K562 (cell line): ENCODE measurements at regions not wholly inside any gene's neighbourhood (a gene's known extent, or its start where the extent isn't known, plus 50 kb on each side); places are given as distances from the start of the nearest gene placed in this dataset.

ENCODE experiments used
- CLOCK ChIP-seq: fragments of 250-450 bp; sonication (Bioruptor Pico); IDR thresholded peaks from 2 replicates; pipeline ENCODE4 v1.4.0; 2020; ENCODE audit warnings: mild to moderate bottlenecking, moderate library complexity, borderline replicate concordance
- ESRRA ChIP-seq: fragments of 450-650 bp; IDR thresholded peaks from 2 replicates; pipeline ENCODE4 v1.6.1; 2014; ENCODE audit warnings: low read depth, mild to moderate bottlenecking, moderate library complexity, borderline replicate concordance
- GTF3C2 ChIP-seq: IDR thresholded peaks from 3 replicates; pipeline ENCODE4 v1.6.1; 2011; ENCODE audit warnings: borderline replicate concordance, mild to moderate bottlenecking, moderate library complexity; ENCODE audit not compliant: insufficient read length; ENCODE audit errors: extremely low read depth
- MEF2A ChIP-seq: IDR thresholded peaks from 2 replicates; pipeline ENCODE4 v1.6.1; 2011; ENCODE audit warnings: low read depth, mild to moderate bottlenecking, low read length, moderate library complexity; ENCODE audit not compliant: control insufficient read depth
- MXD1 ChIP-seq: fragments of 250-450 bp; sonication (Bioruptor Pico); IDR thresholded peaks from 2 replicates; pipeline ENCODE4 v1.8.0; 2021; ENCODE audit warnings: borderline replicate concordance, mild to moderate bottlenecking, moderate library complexity; ENCODE audit not compliant: poor library complexity, severe bottlenecking
- NRF1 ChIP-seq, 2 experiments: fragments of 450-650 bp; IDR thresholded peaks in 1 of 2; conservative IDR thresholded peaks in 1 of 2; 2 replicates each; pipeline ENCODE4 v1.6.1; 2014; ENCODE audit warnings: mild to moderate bottlenecking in 2 of 2
- RAD21 ChIP-seq, 2 experiments: fragments of 250-450 bp in 1 of 2; fragments of 450-650 bp in 1 of 2; sonication (Bioruptor Pico) in 1 of 2; formaldehyde crosslinking in 1 of 2; IDR thresholded peaks in 1 of 2; conservative IDR thresholded peaks in 1 of 2; 2 replicates each; pipeline versions ENCODE4 v1.4.0 to v1.8.0; 2020 to 2022; ENCODE audit warnings: mild to moderate bottlenecking in 2 of 2, moderate library complexity in 1 of 2
- USF1 ChIP-seq: sonication (generic); formaldehyde crosslinking; IDR thresholded peaks from 2 replicates; pipeline ENCODE4 v1.9.0; 2022; ENCODE audit warnings: mild to moderate bottlenecking, missing genetic modification reagents
- ZSCAN32 ChIP-seq: fragments of 450-650 bp; formaldehyde crosslinking; IDR thresholded peaks from 2 replicates; pipeline ENCODE4 v1.4.0; 2020; ENCODE audit warnings: mild to moderate bottlenecking, moderate library complexity

GRCh38 chr18:44564922-44565321 lies 115.8 kb upstream of the SETBP1 start (continued):
- TF ChIP-seq CLOCK (CRISPR knock-in tag): no peak
- TF ChIP-seq ESRRA: no peak
- TF ChIP-seq MEF2A: no peak
- TF ChIP-seq RAD21 (CRISPR knock-in tag; conservative IDR thresholded peaks at IDR 0.05 in 1 of 2, IDR thresholded peaks at IDR 0.05 in 1 of 2): no peak
- TF ChIP-seq ZSCAN32 (CRISPR knock-in tag): no peak
- no peak for TF ChIP-seq GTF3C2
- TF ChIP-seq MXD1 (CRISPR knock-in tag): no peak
- no peak for TF ChIP-seq USF1 (CRISPR knock-in tag)
- no peak for TF ChIP-seq NRF1 (conservative IDR thresholded peaks at IDR 0.05 in 1 of 2, IDR thresholded peaks at IDR 0.05 in 1 of 2)
